Urinary bladder (tissue), 3 donors: ENCODE measurements at regions not wholly inside any gene's neighbourhood (a gene's known extent, or its start where the extent isn't known, plus 50 kb on each side); places are given as distances from the start of the nearest gene placed in this dataset.
"Not testable (repeated sequence)": the region's sequence is repeated elsewhere in the genome, so short reads cannot be mapped to it uniquely, and the experiment has no call there.

Source experiments
- DNase-seq: peaks from one replicate; pipeline ENCODE4 v3.0.0-alpha.2; 2015; ENCODE audit errors: extremely low spot score
- H3K27ac ChIP-seq: one replicate; pipeline ENCODE4 v1.5.1; 2013; ENCODE audit warnings: low read depth, mild to moderate bottlenecking, moderate library complexity
- H3K36me3 ChIP-seq: one replicate; pipeline ENCODE4 v1.6.1; 2013; ENCODE audit warnings: mild to moderate bottlenecking, moderate library complexity; ENCODE audit not compliant: insufficient read depth
- H3K4me1 ChIP-seq: one replicate; pipeline ENCODE4 v1.6.1; 2013; ENCODE audit warnings: mild to moderate bottlenecking, moderate library complexity; ENCODE audit not compliant: insufficient read depth
- H3K4me3 ChIP-seq: one replicate; pipeline ENCODE4 v1.5.1; 2013; ENCODE audit warnings: low read depth, low read length
- WGBS: extraction: QIAGEN DNeasy Blood & Tissue Kit; methylation state at CpG from one replicate; pipeline ENCODE4 v1.1.7; 2013; 5-methylcytosine and 5-hydroxymethylcytosine counted together
- donor health status: healthy with polysubstance abuse.
- donor health status: healthy.

DNA sequence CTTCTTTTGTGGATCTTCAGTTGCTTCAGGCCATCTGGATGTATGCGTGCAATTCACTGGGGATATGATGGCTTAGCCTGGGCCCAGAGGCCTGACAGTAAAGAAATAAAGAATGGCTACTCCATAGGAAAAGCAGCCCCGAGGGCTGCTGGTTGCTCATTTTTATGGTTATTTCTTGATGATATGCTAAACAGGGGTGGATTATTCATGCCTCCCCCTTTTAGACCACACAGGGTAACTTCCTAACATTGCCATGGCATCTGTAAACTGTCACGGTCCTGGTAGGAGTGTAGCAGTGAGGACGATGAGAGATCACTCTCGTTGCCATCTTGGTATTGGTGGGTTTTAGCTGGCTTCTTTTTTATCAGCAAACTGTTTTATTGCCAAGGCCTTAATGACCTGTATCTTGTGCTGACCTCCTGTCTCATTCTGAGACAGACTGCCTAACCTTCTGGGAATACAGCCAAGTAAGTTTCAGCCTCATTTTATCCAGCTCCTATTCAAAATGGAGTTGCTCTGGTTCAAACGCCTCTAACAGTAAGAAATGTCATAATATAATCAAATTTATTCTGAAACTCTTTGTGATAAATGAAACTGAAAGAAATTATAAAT is 60.5 kb downstream of the DSEL start:
- Histone ChIP-seq H3K4me1 (no peaks in the 10 kb centered on the region), H3K4me3 (no peak overlapping the region), H3K36me3 (no peaks in the 10 kb centered on the region), H3K27ac (no peak overlapping the region)
- DNase-seq = no peak
- WGBS = 52% methylated on average over 6 of the region's 6 CpGs

- Histone ChIP-seq H3K4me1 (no peaks in the 10 kb centered on the region), H3K27ac (no peak overlapping the region), H3K4me3 (no peak overlapping the region), H3K36me3 (no peaks in the 10 kb centered on the region)
- no peak for DNase-seq
- 13% methylated on average over 2 of the region's 2 CpGs for WGBS
These were observed 62.6 kb downstream of the DSEL start for GRCh38 chr18:67453901-67454300.

DNA sequence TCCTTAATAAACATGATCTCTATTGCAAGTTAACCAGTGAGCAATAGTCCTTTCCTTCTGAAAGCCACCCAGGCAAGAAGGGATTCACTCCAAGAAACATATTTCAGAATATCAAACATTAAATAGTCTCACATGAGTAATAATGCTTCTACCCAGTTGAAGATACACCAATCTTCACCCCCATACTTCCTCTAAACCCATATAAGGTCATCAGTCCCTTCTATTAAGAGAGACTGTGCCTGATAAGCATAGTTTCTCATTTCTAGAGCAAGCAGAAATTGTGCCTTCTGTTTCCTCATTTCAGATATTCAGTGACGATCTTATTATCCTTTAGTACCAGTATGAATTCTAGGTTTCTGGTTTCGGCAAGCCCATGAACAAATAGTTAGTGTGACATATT is 64.6 kb downstream of the DSEL start:
- DNase-seq = no peak
- Histone ChIP-seq H3K4me3 (no peak overlapping the region), H3K4me1 (no peaks in the 10 kb centered on the region), H3K27ac (no peak overlapping the region), H3K36me3 (no peaks in the 10 kb centered on the region)
- WGBS = 93% methylated on average over 2 of the region's 2 CpGs

- not testable (repeated sequence) for H3K4me3 ChIP-seq, H3K36me3 ChIP-seq, H3K27ac ChIP-seq, H3K4me1 ChIP-seq, DNase-seq
- WGBS = 72% methylated on average over 10 of the region's 10 CpGs
These were observed 65.4 kb downstream of the DSEL start for GRCh38 chr18:67451101-67451500.

DNA sequence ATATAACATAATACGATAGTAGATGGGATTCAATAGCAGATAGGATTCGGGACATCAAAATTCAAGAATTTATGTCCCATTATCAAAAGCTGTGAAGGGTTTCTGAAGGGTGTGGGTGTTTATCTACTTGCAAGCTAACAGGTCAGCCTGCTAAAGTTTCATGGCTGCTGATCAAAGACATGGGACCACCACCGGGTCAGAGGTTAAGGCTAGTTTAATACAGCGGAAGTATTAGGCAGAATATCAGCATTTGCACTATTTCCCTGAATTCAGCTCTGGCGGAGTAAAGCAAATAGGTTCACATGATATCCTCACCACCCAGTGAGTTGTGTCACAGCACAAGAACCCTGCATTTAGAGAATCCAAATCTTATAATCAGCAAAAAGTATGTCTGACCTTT is 82.5 kb downstream of the DSEL start:
- no peak overlapping the region for H3K4me3 ChIP-seq
- no peaks in the 10 kb centered on the region for H3K36me3 ChIP-seq
- H3K4me1 ChIP-seq = no peaks in the 10 kb centered on the region
- DNase-seq = no peak
- 68% methylated on average over 5 of the region's 5 CpGs for WGBS
- H3K27ac ChIP-seq = no peak overlapping the region

GRCh38 chr18:67432806-67433205 is 83.7 kb downstream of the DSEL start:
- Histone ChIP-seq H3K4me1 (no peaks in the 10 kb centered on the region), H3K36me3 (no peaks in the 10 kb centered on the region), H3K4me3 (no peak overlapping the region), H3K27ac (no peak overlapping the region)
- 62% methylated on average over 4 of the region's 4 CpGs for WGBS
- DNase-seq = no peak

DNA sequence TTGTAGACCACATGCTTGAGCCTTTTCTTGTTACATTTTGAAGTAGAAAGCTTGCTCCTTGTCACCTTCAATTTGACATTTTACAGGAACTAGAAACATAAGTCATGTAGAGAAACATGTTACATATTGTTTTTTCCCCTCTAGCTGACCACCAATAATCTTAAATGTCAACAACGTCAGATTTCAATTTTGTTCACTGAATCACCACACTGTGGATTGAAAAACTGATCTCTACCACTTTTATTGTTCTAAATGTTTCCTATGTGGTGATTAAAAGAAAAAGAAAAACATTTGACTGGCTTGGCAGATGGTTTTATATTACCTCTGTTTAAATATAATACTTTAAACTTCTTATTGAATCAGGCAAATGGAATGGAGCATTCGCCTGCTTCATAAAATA is 87.7 kb downstream of the DSEL start:
- H3K36me3 ChIP-seq = no peaks in the 10 kb centered on the region
- H3K4me3 ChIP-seq = no peak overlapping the region
- no peaks in the 10 kb centered on the region for H3K4me1 ChIP-seq
- WGBS = 52% methylated on average over 2 of the region's 2 CpGs
- DNase-seq = no peak
- no peak overlapping the region for H3K27ac ChIP-seq

GRCh38 chr18:67428158-67428557 is 88.4 kb downstream of the DSEL start:
- WGBS = 85% methylated on average over 2 of the region's 2 CpGs
- DNase-seq = no peak
- Histone ChIP-seq H3K4me3 (no peak overlapping the region), H3K27ac (no peak overlapping the region), H3K36me3 (no peaks in the 10 kb centered on the region), H3K4me1 (no peaks in the 10 kb centered on the region)

DNA sequence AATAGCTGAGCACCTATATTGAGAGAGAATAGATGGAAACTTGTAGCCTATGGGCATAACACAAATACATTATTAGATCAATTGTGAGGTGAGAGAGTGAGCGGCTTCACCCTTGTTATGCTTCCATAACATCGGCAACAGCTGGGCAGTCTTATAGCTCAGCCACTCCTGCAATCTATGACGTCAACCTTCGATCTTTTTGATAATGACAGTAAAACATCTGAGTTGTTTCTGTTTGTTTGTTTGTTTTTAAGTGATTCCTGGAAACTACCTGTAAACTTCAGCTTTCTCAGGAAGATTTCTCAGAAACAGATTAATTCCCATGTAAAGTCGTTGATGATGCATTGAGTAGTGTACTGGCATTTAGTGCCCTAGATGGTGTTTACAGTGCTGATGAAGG is 90.0 kb downstream of the DSEL start:
- Histone ChIP-seq H3K4me1 (no peaks in the 10 kb centered on the region), H3K27ac (no peak overlapping the region), H3K36me3 (no peaks in the 10 kb centered on the region), H3K4me3 (no peak overlapping the region)
- no peak for DNase-seq
- 88% methylated on average over 5 of the region's 5 CpGs for WGBS

GRCh38 chr18:67425672-67426071 is 90.8 kb downstream of the DSEL start:
- H3K27ac ChIP-seq = no peak overlapping the region
- H3K4me3 ChIP-seq = no peak overlapping the region
- no peaks in the 10 kb centered on the region for H3K4me1 ChIP-seq
- H3K36me3 ChIP-seq = no peaks in the 10 kb centered on the region
- no peak for DNase-seq

GRCh38 chr18:67421651-67422050 is 94.9 kb downstream of the DSEL start:
- Histone ChIP-seq H3K27ac (no peak overlapping the region), H3K4me3 (no peak overlapping the region), H3K36me3 (no peaks in the 10 kb centered on the region), H3K4me1 (no peaks in the 10 kb centered on the region)
- 58% methylated on average over 1 of the region's 1 CpG for WGBS
- DNase-seq = no peak

- H3K4me3 ChIP-seq = no peak overlapping the region
- no peaks in the 10 kb centered on the region for H3K4me1 ChIP-seq
- H3K36me3 ChIP-seq = no peaks in the 10 kb centered on the region
- no peak for DNase-seq
- H3K27ac ChIP-seq = no peak overlapping the region
- WGBS = 76% methylated on average over 6 of the region's 6 CpGs
These were observed 98.5 kb downstream of the DSEL start for GRCh38 chr18:67417864-67418523.

- no peak for DNase-seq
- H3K27ac ChIP-seq = no peak overlapping the region
- H3K4me1 ChIP-seq = no peaks in the 10 kb centered on the region
- H3K36me3 ChIP-seq = no peaks in the 10 kb centered on the region
- H3K4me3 ChIP-seq = no peak overlapping the region
- 8% methylated on average over 2 of the region's 2 CpGs for WGBS
These were observed 105.4 kb downstream of the DSEL start for GRCh38 chr18:67411116-67411515.

DNA sequence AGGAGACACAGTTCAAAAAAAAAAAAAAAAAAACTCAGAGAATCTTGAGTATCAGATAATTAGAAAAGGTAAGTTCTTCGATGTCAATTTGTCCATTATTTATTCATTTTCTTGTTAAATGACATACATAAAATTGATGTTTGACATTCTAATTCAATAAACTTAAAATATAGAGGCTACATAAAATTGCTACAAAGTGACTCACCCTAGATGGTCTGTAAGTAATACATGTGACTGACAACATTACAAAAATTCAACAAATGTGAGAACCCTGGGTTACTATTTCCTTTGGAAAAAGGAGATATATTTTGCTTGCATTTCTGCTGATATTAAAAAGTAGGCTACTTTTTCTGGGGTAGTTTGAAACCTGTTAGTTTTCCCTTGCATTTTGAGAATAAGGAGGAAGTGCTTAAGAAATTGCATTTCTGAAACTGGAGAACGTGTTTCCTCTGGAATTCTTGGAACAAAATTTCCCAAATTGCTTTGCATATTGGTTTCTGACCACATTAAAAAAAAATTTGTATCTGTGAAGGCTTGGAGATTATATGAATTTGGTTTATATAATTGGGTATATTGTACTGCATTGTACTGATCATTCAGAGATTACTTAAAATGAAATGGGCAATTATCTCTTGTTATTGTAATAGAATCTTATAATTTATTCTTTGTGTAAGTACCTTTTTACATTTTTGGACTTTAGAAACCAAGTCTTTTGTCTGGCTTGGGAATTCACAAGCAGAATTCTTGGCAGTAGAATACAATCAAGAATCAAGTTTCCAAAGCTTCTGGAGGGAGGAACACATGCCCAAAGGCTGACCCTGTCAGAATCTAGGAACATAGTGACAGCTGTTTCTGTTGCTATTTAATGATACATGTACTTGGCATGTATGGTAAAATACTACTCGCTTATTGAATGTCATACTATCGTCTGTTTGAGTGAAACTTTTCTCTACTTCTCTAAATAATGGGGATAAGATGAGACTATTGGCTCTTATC is 106.1 kb downstream of the DSEL start:
- no peak for DNase-seq
- Histone ChIP-seq H3K4me3 (no peak overlapping the region), H3K4me1 (no peaks in the 10 kb centered on the region), H3K27ac (no peak overlapping the region), H3K36me3 (no peaks in the 10 kb centered on the region)
- 55% methylated on average over 4 of the region's 4 CpGs for WGBS
